Heart left ventricle (tissue), 13 donors: ENCODE measurements at regions not wholly inside any gene's neighbourhood (a gene's known extent, or its start where the extent isn't known, plus 50 kb on each side); places are given as distances from the start of the nearest gene placed in this dataset.

Source experiments
- CTCF ChIP-seq, 12 donors: fragments of 200-600 bp; sonication (generic) in 4 of 12; IDR thresholded peaks; one replicate each; pipeline versions ENCODE4 v1.5.0 to v1.8.0; 2018 to 2022; ENCODE audit warnings: antibody characterized with exemption in 12 of 12, mild to moderate bottlenecking in 5 of 12
- POLR2A ChIP-seq, 2 donors: fragments of 450-650 bp; IDR thresholded peaks; one replicate each; pipeline ENCODE4 v1.6.1; 2017; ENCODE audit warnings: antibody characterized with exemption in 2 of 2, mild to moderate bottlenecking in 2 of 2, moderate library complexity in 2 of 2
- donor health status: ischemic (EF 13 %, LVEDD 7.1; RV severe dilation, severe dysfunction).
- donor health status: DM: no; HTN: yes; CAD: no.
- donor health status: DM: no; HTN: no; CAD: no.
- donor health status: ischemic (EF 25% LVEDD 6.9; RV normal size, moderate dysfunction).
- donor health status: ischemic (EF 25% LVEDD 5.7; RV mildly dilated, moderate dysfunction).
- donor health status: ischemic (EF 35%, LVEDD 5.7; RV mildly dilated, moderate dysfunction).
- donor health status: nonischemic (EF 11% LVEDD 7.7; RV severe dilation, severe dysfunction).
- donor health status: DM: yes; HTN: yes; CAD: no.
- donor health status: PGD.
- donor health status: ischemic (EF 29% LVEDD 5.4; RV normal size, mild dysfunction).
- donor health status: nonischemic (EF 23%, LVEDD 6.1; RV moderate dilation, normal function).

- TF ChIP-seq POLR2A (IDR thresholded peaks at IDR 0.05), result no peak
- TF ChIP-seq CTCF (IDR thresholded peaks at IDR 0.05), result no peak
Measured at GRCh38 chrX:4682636-4683035, 969.2 kb upstream of the PRKX start.
